GM19452 (cell line): ENCODE measurements at regions not wholly inside any gene's neighbourhood (a gene's known extent, or its start where the extent isn't known, plus 50 kb on each side); places are given as distances from the start of the nearest gene placed in this dataset.

ENCODE experiments used
- ATAC-seq: cut with Tn5 transposase; IDR thresholded peaks from one replicate; pipeline ENCODE4 v1.9.1; 2021; ENCODE audit not compliant: unreplicated experiment

- no peak for ATAC-seq
Observed at GRCh38 chr10:59079386-59080226, 96.8 kb upstream of the PHYHIPL start.

- no peak for ATAC-seq
Observed at GRCh38 chr10:59082249-59082648, 94.2 kb upstream of the PHYHIPL start.

- ATAC-seq, result no peak
Observed at GRCh38 chr10:59085054-59085453, 91.4 kb upstream of the PHYHIPL start.

- ATAC-seq, result no peak
Observed at GRCh38 chr10:59085711-59086502, 90.5 kb upstream of the PHYHIPL start.

- no peak for ATAC-seq
Observed at GRCh38 chr10:59087486-59087885, 89.0 kb upstream of the PHYHIPL start.

- no peak for ATAC-seq
Observed at GRCh38 chr10:59088912-59089573, 87.4 kb upstream of the PHYHIPL start.

GRCh38 chr10:59090817-59091622 lies 85.4 kb upstream of the PHYHIPL start:
- ATAC-seq, result no peak

GRCh38 chr10:59093461-59093860 lies 83.0 kb upstream of the PHYHIPL start:
- no peak for ATAC-seq

- no peak for ATAC-seq
Observed at GRCh38 chr10:59096631-59097030, 79.8 kb upstream of the PHYHIPL start.

- no peak for ATAC-seq
Observed at GRCh38 chr10:59098387-59098786, 78.1 kb upstream of the PHYHIPL start.

GRCh38 chr10:59098831-59099452 lies 77.5 kb upstream of the PHYHIPL start:
- no peak for ATAC-seq

- ATAC-seq, result no peak
Observed at GRCh38 chr10:59099481-59099880, 77.0 kb upstream of the PHYHIPL start.

GRCh38 chr10:59102394-59102793 lies 74.0 kb upstream of the PHYHIPL start:
- no peak for ATAC-seq

- no peak for ATAC-seq
Observed at GRCh38 chr10:59104186-59104585, 72.3 kb upstream of the PHYHIPL start.

GRCh38 chr10:59106441-59106840 lies 70.0 kb upstream of the PHYHIPL start:
- ATAC-seq, result no peak

GRCh38 chr10:59107147-59107546 lies 69.3 kb upstream of the PHYHIPL start:
- ATAC-seq, result no peak

- ATAC-seq, result no peak
Observed at GRCh38 chr10:59108296-59108870, 68.1 kb upstream of the PHYHIPL start.

GRCh38 chr10:59108886-59109288 lies 67.6 kb upstream of the PHYHIPL start:
- no peak for ATAC-seq

- no peak for ATAC-seq
Observed at GRCh38 chr10:59109826-59110225, 66.6 kb upstream of the PHYHIPL start.

GRCh38 chr10:59124187-59124586 lies 52.3 kb upstream of the PHYHIPL start:
- no peak for ATAC-seq
